Caki2 (cell line): ENCODE measurements at regions not wholly inside any gene's neighbourhood (a gene's known extent, or its start where the extent isn't known, plus 50 kb on each side); places are given as distances from the start of the nearest gene placed in this dataset.

ENCODE experiments used
- DNase-seq: peaks from one replicate; pipeline ENCODE4 v3.0.0-alpha.2; 2015; ENCODE audit warnings: low read depth
- in situ Hi-C: cut with HindIII; loops from 2 replicates; pipeline ENCODE4 v1.10.0; 2016; ENCODE audit warnings: low sequenced_read_pairs, low pct_unique_long_range_greater_than_20kb, mixed read lengths

- in situ Hi-C loops = no loop called here
- DNase-seq = no peak
Measured at GRCh38 chr18:72692086-72692485, 147.9 kb upstream of the CBLN2 start.

- no peak for DNase-seq
- in situ Hi-C loops = no loop called here
Measured at GRCh38 chr18:72687736-72688135, 143.6 kb upstream of the CBLN2 start.

GRCh38 chr18:72675394-72675793 lies 131.3 kb upstream of the CBLN2 start:
- DNase-seq = peak; percentile 13
- in situ Hi-C loops = no loop called here

- in situ Hi-C loops = no loop called here
- no peak for DNase-seq
Measured at GRCh38 chr18:72674710-72675109, 130.6 kb upstream of the CBLN2 start.

GRCh38 chr18:72673242-72673641 lies 129.1 kb upstream of the CBLN2 start:
- in situ Hi-C loops = no loop called here
- no peak for DNase-seq

GRCh38 chr18:72672364-72673184 lies 128.4 kb upstream of the CBLN2 start:
- in situ Hi-C loops = no loop called here
- DNase-seq = peak; percentile 12

GRCh38 chr18:72667932-72668331 lies 123.8 kb upstream of the CBLN2 start:
- DNase-seq = no peak
- in situ Hi-C loops = no loop called here

GRCh38 chr18:72652990-72653593 lies 109.0 kb upstream of the CBLN2 start:
- peak; percentile 4 for DNase-seq
- in situ Hi-C loops = no loop called here

- DNase-seq = no peak
- in situ Hi-C loops = no loop called here
Measured at GRCh38 chr18:72651033-72651432, 106.9 kb upstream of the CBLN2 start.

- no peak for DNase-seq
- in situ Hi-C loops = no loop called here
Measured at GRCh38 chr18:72648481-72648960, 104.4 kb upstream of the CBLN2 start.

GRCh38 chr18:72648079-72648478 lies 103.9 kb upstream of the CBLN2 start:
- DNase-seq = no peak
- in situ Hi-C loops = no loop called here

GRCh38 chr18:72640557-72640956 lies 96.4 kb upstream of the CBLN2 start:
- in situ Hi-C loops = no loop called here
- no peak for DNase-seq

- DNase-seq = no peak
- in situ Hi-C loops = no loop called here
Measured at GRCh38 chr18:72638376-72638775, 94.2 kb upstream of the CBLN2 start.

GRCh38 chr18:72637721-72638120 lies 93.6 kb upstream of the CBLN2 start:
- in situ Hi-C loops = no loop called here
- DNase-seq = no peak

GRCh38 chr18:72637299-72637698 lies 93.2 kb upstream of the CBLN2 start:
- no peak for DNase-seq
- in situ Hi-C loops = no loop called here

- in situ Hi-C loops = no loop called here
- DNase-seq = no peak
Measured at GRCh38 chr18:72636611-72637010, 92.5 kb upstream of the CBLN2 start.

- in situ Hi-C loops = no loop called here
- DNase-seq = no peak
Measured at GRCh38 chr18:72634500-72634899, 90.4 kb upstream of the CBLN2 start.

GRCh38 chr18:72630991-72631390 lies 86.8 kb upstream of the CBLN2 start:
- DNase-seq = no peak
- in situ Hi-C loops = no loop called here

GRCh38 chr18:72623444-72623843 lies 79.3 kb upstream of the CBLN2 start:
- no peak for DNase-seq
- in situ Hi-C loops = no loop called here

- in situ Hi-C loops = no loop called here
- no peak for DNase-seq
Measured at GRCh38 chr18:72613534-72613930, 69.4 kb upstream of the CBLN2 start.
